COLO829 (cell line): ENCODE measurements at regions not wholly inside any gene's neighbourhood (a gene's known extent, or its start where the extent isn't known, plus 50 kb on each side); places are given as distances from the start of the nearest gene placed in this dataset.

Experiments used
- DNase-seq: peaks from one replicate; pipeline ENCODE4 v3.0.0; 2012; ENCODE audit warnings: low spot score

GRCh38 chr14:100674897-100675619 is 51.6 kb upstream of the DLK1 start:
- DNase-seq = no peak

DNA sequence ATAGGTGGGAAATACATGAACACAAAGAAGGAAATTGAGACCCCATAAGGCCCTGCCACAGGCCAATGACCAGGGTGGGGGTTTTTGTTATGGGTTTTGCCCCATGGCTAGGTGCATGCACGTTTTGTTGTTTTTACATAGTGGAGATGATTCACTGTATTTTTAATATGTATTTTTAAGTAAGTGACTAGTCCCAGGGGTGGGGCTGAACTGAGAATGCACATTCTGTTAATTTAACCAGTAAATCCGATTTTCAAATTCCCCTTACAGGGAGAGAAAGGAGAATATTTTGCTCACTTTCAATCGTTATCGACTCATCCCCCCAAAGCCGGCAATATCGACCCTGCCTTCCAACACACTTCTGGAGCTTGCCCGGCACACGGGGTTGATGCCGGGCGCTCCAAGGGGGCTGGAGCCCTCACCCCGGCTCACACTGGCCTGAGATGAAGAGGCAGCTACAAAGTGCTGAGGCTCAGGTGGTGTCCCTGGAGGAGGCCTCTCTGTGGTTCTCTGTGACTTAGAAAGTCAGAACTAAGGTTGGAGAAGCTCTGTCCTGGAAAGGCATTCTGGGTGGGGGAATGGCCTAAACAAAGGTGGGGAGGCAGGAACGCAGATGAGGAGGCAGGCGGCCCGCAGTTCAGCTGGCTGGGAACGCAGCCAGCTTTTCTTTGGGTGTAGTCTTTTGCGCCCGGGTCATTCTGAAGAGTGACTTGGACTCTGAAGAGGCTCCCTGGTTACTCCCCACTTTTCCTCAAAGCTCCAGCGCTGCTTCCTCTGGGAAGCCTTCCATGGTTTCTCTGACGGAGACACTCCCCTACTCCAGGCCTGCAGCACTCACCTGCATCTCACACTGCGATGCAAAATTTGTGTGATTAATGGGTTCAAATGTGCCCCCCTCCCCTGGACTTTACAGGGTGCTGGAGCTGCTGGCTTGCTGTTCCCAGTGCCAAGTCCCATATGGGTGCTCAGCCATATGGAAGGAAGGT is 50.7 kb upstream of the DLK1 start:
- no peak for DNase-seq
